GM18505 (cell line): ENCODE measurements at regions not wholly inside any gene's neighbourhood (a gene's known extent, or its start where the extent isn't known, plus 50 kb on each side); places are given as distances from the start of the nearest gene placed in this dataset.
A peak's percentile ranks its signal among the peaks of the same experiment; 100 is the strongest.

Source experiments
- ATAC-seq: cut with Tn5 transposase; IDR thresholded peaks from one replicate; pipeline ENCODE4 v1.9.1; 2021; ENCODE audit not compliant: unreplicated experiment
- POLR2A ChIP-seq: IDR thresholded peaks from 4 replicates; pipeline ENCODE4 v1.6.1; 2011; ENCODE audit warnings: borderline replicate concordance; ENCODE audit not compliant: insufficient read depth, insufficient read length; ENCODE audit errors: extremely low read depth

GRCh38 chr16:48105976-48106375 is 49.8 kb downstream of the ABCC12 start:
- ATAC-seq: no peak
- TF ChIP-seq POLR2A: no peak

- no peak for ATAC-seq
- no peak for TF ChIP-seq POLR2A
Measured at GRCh38 chr16:48105456-48105855, 50.3 kb downstream of the ABCC12 start.

- no peak for ATAC-seq
Measured at GRCh38 chr16:48103591-48103990, 52.2 kb downstream of the ABCC12 start.

GRCh38 chr16:48102083-48103008 is 53.4 kb downstream of the ABCC12 start:
- TF ChIP-seq POLR2A: no peak
- no peak for ATAC-seq

More at GRCh38 chr16:48103591-48103990, 52.2 kb downstream of the ABCC12 start:
- TF ChIP-seq POLR2A: no peak

- no peak for TF ChIP-seq POLR2A
- peak; percentile 88 for ATAC-seq
Measured at GRCh38 chr16:48101069-48101674, 54.6 kb downstream of the ABCC12 start.

GRCh38 chr16:48099455-48099854 is 56.3 kb downstream of the ABCC12 start:
- ATAC-seq: no peak
- TF ChIP-seq POLR2A: no peak

GRCh38 chr16:48098472-48098871 is 57.3 kb downstream of the ABCC12 start:
- no peak for TF ChIP-seq POLR2A
- no peak for ATAC-seq

GRCh38 chr16:48091117-48091516 is 64.7 kb downstream of the ABCC12 start:
- ATAC-seq: no peak
- no peak for TF ChIP-seq POLR2A

GRCh38 chr16:48089053-48089792 is 66.6 kb downstream of the ABCC12 start:
- ATAC-seq: no peak
- no peak for TF ChIP-seq POLR2A

GRCh38 chr16:48087639-48088038 is 68.2 kb downstream of the ABCC12 start:
- no peak for ATAC-seq
- no peak for TF ChIP-seq POLR2A

- no peak for ATAC-seq
- TF ChIP-seq POLR2A: no peak
Measured at GRCh38 chr16:48086422-48086821, 69.4 kb downstream of the ABCC12 start.

GRCh38 chr16:48085729-48086128 is 70.1 kb downstream of the ABCC12 start:
- no peak for TF ChIP-seq POLR2A
- ATAC-seq: no peak

GRCh38 chr16:48084826-48085225 is 71.0 kb downstream of the ABCC12 start:
- no peak for ATAC-seq
- TF ChIP-seq POLR2A: no peak
